AG09319 (cell line): ENCODE measurements at regions not wholly inside any gene's neighbourhood (a gene's known extent, or its start where the extent isn't known, plus 50 kb on each side); places are given as distances from the start of the nearest gene placed in this dataset.

Experiments
- DNase-seq: peaks from one replicate; pipeline ENCODE4 v3.0.0-alpha.2; 2010; ENCODE audit warnings: low read depth; ENCODE audit errors: extremely low read depth
- TF ChIP-seq, protein P1 (sequence below): IDR thresholded peaks from 2 replicates; pipeline ENCODE4 v1.5.1; 2011; ENCODE audit warnings: low read depth, mild to moderate bottlenecking, inconsistent platforms, low read length, moderate library complexity

GRCh38 chr10:57993302-57993701 is 274.4 kb downstream of the IPMK start:
- no peak for DNase-seq
- TF ChIP-seq, protein P1, sequence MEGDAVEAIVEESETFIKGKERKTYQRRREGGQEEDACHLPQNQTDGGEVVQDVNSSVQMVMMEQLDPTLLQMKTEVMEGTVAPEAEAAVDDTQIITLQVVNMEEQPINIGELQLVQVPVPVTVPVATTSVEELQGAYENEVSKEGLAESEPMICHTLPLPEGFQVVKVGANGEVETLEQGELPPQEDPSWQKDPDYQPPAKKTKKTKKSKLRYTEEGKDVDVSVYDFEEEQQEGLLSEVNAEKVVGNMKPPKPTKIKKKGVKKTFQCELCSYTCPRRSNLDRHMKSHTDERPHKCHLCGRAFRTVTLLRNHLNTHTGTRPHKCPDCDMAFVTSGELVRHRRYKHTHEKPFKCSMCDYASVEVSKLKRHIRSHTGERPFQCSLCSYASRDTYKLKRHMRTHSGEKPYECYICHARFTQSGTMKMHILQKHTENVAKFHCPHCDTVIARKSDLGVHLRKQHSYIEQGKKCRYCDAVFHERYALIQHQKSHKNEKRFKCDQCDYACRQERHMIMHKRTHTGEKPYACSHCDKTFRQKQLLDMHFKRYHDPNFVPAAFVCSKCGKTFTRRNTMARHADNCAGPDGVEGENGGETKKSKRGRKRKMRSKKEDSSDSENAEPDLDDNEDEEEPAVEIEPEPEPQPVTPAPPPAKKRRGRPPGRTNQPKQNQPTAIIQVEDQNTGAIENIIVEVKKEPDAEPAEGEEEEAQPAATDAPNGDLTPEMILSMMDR = no peak

DNA sequence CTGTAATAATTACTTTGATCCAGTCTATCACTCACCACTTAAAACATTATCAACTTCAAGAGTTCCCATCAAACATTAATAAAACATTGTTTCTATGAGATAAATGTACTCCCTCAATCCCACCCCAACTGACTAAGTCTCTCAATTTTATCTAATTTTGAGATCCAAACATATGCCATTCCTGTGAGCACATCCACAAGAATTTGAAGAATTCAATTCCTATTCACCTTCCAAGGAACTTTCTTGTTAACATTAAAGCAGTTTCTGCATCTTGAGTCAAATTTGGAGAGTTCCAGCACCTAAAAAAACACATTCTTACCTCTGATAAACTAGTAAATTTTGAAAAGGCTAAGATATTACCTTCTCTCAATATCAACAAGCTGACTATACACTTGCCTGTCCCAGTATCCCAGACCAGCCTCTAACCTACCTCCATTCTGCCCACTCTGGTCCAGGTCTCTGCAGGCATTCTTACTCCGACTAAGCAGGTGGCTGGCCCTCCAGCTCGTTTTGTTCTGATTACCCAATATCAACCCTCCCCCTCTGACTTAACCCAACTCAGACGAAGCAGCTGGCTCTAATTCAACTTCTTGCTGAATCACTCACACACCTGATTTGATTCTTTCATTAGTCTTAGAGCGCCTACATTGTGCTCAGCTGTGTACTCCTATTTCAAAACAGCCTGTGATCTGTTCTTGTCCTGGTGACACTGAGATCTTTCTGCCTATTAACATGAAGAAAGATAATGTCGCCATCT is 275.2 kb downstream of the IPMK start:
- no peak for DNase-seq
- TF ChIP-seq, protein P1 = no peak

GRCh38 chr10:57988964-57989363 is 278.7 kb downstream of the IPMK start:
- no peak for DNase-seq
- TF ChIP-seq, protein P1 = no peak

DNA sequence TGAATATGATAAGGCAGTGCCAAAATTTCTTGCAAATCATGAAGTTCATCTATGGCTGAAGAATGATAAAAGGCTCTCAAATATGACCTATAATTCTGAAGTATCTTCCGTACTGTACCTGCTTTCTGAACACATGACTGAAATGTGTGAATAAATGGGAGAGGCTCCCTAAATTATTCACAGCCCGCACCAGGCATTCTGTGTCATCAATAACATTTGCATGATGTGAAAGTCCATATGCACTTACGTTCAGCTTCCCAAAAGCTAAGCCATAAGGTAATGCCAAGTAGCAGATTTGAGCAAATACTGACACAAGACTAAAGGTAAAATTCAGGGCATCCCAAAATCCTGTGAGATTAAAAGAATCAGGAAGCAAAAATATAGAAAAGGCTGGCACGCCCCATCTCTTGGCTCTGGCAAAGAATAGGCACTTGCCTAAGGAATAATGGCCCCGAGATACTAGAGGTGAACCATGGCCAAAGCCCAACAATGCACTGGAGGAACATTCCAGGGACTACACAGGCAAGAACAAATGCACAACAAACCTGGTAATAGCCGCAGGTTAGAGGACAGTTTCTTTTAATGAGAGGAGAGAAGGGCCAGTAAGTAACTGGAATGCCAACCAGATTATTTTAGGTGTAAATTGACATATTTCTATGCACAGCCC is 280.5 kb downstream of the IPMK start:
- TF ChIP-seq, protein P1 = no peak
- DNase-seq = no peak

DNA sequence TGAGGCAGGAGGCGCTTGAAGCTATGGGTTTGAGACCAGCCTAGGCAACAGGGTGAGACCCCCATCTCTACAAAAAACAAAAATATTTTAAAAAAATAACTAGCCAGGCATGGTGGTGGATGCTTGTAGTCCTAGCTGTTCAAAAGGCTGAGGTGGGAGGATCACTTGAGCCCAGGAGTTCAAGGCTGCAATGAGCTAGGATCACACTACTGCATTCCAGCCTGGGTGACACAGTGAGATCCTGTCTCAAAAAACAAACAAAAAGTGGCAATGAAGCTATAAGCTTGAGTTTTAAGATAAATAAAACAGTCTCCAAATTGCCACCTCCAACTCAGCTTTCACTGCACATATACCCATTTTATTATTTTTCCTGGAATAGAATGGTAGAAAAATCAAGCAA is 281.3 kb downstream of the IPMK start:
- no peak for DNase-seq
- TF ChIP-seq, protein P1 = no peak

DNA sequence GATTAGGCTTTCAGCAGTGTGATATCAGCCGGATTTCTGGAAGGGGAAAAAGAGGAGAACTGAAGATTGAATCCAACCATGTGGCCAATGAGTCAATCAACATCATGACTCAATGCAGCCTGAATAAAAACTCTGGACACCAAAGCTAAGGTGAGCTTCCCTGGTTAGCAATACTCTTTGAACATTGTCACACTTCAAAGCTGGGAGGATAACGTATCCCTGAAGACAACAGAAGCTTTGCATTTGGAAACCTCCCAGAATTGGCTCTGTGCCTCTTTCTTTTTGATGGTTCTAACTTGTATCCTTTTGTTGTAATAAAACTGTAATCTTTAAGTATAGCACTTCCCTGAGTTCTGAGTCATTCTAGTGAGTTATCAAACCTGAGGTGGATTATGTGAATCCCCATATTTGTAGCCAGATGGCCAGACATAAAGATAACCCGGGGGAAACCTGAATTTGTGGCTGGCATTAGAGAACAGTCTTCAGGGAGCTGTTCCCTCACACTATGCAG is 284.4 kb downstream of the IPMK start:
- TF ChIP-seq, protein P1 = no peak
- no peak for DNase-seq

DNA sequence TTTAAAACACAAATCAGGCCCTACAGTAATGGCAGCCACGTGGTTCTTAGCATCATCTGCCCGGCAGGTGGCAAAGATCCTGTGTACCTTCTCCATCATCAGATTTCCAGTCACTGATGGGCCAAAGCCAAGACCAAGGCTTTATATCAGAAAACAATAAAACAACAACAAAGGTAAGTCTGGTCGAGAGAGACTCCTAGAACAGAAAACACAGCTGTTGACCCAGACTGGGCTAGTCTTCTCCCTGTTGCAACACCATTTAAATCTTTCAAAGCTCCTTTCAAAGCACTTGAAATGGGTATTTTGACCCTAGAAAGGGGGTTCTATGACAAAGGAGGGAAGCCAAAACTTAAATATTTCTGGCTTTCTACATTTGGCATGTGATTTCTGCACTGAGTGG is 285.6 kb downstream of the IPMK start:
- DNase-seq = no peak
- TF ChIP-seq, protein P1 = no peak
